GM18499 (cell line): ENCODE measurements at regions not wholly inside any gene's neighbourhood (a gene's known extent, or its start where the extent isn't known, plus 50 kb on each side); places are given as distances from the start of the nearest gene placed in this dataset.

Experiments used
- ATAC-seq: cut with Tn5 transposase; IDR thresholded peaks from one replicate; pipeline ENCODE4 v1.9.1; 2021; ENCODE audit warnings: moderate number of reproducible peaks; ENCODE audit not compliant: insufficient read depth, unreplicated experiment

- ATAC-seq = no peak
Observed at GRCh38 chr2:134097740-134098139, 156.1 kb upstream of the MGAT5 start.

- no peak for ATAC-seq
Observed at GRCh38 chr2:134098321-134098720, 155.6 kb upstream of the MGAT5 start.

- no peak for ATAC-seq
Observed at GRCh38 chr2:134099273-134099672, 154.6 kb upstream of the MGAT5 start.

GRCh38 chr2:134103196-134103595, 150.7 kb upstream of the MGAT5 start:
- no peak for ATAC-seq

GRCh38 chr2:134104754-134105153, 149.1 kb upstream of the MGAT5 start:
- no peak for ATAC-seq

- ATAC-seq = no peak
Observed at GRCh38 chr2:134107402-134107801, 146.5 kb upstream of the MGAT5 start.

GRCh38 chr2:134108113-134108512, 145.8 kb upstream of the MGAT5 start:
- no peak for ATAC-seq

- ATAC-seq = no peak
Observed at GRCh38 chr2:134109246-134109645, 144.6 kb upstream of the MGAT5 start.

GRCh38 chr2:134109725-134110124, 144.1 kb upstream of the MGAT5 start:
- no peak for ATAC-seq

GRCh38 chr2:134110532-134110931, 143.3 kb upstream of the MGAT5 start:
- ATAC-seq = no peak

GRCh38 chr2:134117676-134118075, 136.2 kb upstream of the MGAT5 start:
- ATAC-seq = no peak

- ATAC-seq = peak; percentile 49
Observed at GRCh38 chr2:134118279-134119116, 135.4 kb upstream of the MGAT5 start.

GRCh38 chr2:134119117-134119712, 134.7 kb upstream of the MGAT5 start:
- ATAC-seq = peak; percentile 18

GRCh38 chr2:134119713-134120405, 134.0 kb upstream of the MGAT5 start:
- ATAC-seq = peak; percentile 29

GRCh38 chr2:134120406-134120732, 133.5 kb upstream of the MGAT5 start:
- ATAC-seq = no peak

- no peak for ATAC-seq
Observed at GRCh38 chr2:134120733-134121630, 132.9 kb upstream of the MGAT5 start.

- no peak for ATAC-seq
Observed at GRCh38 chr2:134122610-134123009, 131.3 kb upstream of the MGAT5 start.

- no peak for ATAC-seq
Observed at GRCh38 chr2:134123332-134123731, 130.5 kb upstream of the MGAT5 start.

GRCh38 chr2:134124047-134124753, 129.7 kb upstream of the MGAT5 start:
- no peak for ATAC-seq

- ATAC-seq = no peak
Observed at GRCh38 chr2:134127496-134127895, 126.4 kb upstream of the MGAT5 start.
